Ectodermal cell (in vitro differentiated cells): ENCODE measurements at regions not wholly inside any gene's neighbourhood (a gene's known extent, or its start where the extent isn't known, plus 50 kb on each side); places are given as distances from the start of the nearest gene placed in this dataset.
"Not testable (repeated sequence)": the region's sequence is repeated elsewhere in the genome, so short reads cannot be mapped to it uniquely, and the experiment has no call there.

ENCODE experiments used
- H3K27ac ChIP-seq: 2 replicates; pipeline ENCODE4 v1.7.0; 2013; ENCODE audit warnings: mild to moderate bottlenecking, low read depth, low read length; ENCODE audit not compliant: insufficient read depth, poor library complexity, severe bottlenecking
- H3K27me3 ChIP-seq: 2 replicates; pipeline ENCODE4 v1.7.0; 2013; ENCODE audit warnings: mild to moderate bottlenecking, low read length; ENCODE audit not compliant: insufficient read depth, control insufficient read depth, poor library complexity, severe bottlenecking
- H3K36me3 ChIP-seq: one replicate; pipeline ENCODE4 v1.7.0; 2013; ENCODE audit warnings: low read length; ENCODE audit not compliant: control insufficient read depth, insufficient read depth
- H3K4me1 ChIP-seq: one replicate; pipeline ENCODE4 v1.7.0; 2013; ENCODE audit warnings: low read length; ENCODE audit not compliant: control insufficient read depth, insufficient read depth
- H3K4me3 ChIP-seq: 2 replicates; pipeline ENCODE4 v1.7.0; 2013; ENCODE audit warnings: low read depth, low read length, control low read depth; ENCODE audit not compliant: insufficient read depth
- H3K9me3 ChIP-seq: 2 replicates; pipeline ENCODE4 v1.7.0; 2013; ENCODE audit warnings: mild to moderate bottlenecking, low read length, moderate library complexity; ENCODE audit not compliant: control insufficient read depth
- WGBS, 2 experiments: methylation state at CpG; one replicate each; pipeline ENCODE4 v1.1.7; 2013; ENCODE audit warnings: missing lambda C conversion rate in 2 of 2; 5-methylcytosine and 5-hydroxymethylcytosine counted together

DNA sequence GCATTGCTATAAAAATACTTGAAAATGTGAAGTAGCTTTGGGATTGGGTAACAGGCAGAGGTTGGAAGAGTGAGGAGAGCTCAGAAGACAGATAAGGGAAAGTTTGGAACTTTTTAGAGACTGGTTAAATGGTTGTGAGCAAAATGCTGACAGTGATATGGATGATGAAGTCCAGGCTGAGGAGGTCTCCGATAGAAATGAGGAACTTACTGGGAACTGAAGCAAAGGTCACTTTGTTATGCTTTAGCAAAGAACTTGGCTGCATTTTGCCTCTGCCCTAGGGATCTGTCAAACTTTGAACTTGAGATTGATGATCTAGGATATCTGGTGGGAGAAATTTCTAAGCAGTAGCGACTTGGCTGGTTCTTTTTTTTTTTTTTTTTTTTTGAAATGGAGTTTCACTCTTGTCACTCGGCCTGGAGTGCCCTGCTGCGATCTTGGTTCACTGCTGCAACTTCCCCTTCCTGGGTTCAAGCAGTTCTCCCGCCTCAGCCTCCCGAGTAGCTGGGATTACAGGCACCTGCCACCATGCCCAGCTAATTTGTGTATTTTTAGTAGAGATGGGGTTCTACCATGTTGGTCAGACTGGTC is 998.9 kb downstream of the TLE1 start:
- H3K4me3 ChIP-seq: no peak overlapping the region
- H3K27me3 ChIP-seq: no peaks in the 10 kb centered on the region
- WGBS, 2 experiments: 94 to 95% methylated on average over 6 of the region's 6 CpGs
- H3K4me1 ChIP-seq: no peaks in the 10 kb centered on the region
- H3K27ac ChIP-seq: no peak overlapping the region
- H3K9me3 ChIP-seq: no peaks in the 10 kb centered on the region
- no peaks in the 10 kb centered on the region for H3K36me3 ChIP-seq

DNA sequence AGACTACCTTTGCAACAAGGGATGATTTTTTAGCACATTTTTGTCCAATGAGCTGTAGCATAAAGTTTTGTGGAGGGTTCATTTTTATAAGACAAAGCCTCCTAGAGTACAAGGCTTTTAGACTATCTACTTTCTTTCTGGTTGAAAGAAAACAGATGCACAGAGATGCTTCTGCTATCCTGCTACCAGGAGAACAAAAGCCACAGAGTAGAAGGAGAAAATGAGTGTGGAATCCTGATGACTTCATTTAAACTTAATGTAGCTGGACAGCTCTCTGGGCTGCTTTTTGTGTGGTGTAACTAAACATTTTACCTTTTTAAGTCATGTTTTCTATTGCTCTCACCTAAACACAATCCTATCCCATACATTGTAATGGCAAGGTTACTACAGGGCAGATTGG is 1009.4 kb downstream of the TLE1 start:
- H3K4me3 ChIP-seq: no peak overlapping the region
- H3K4me1 ChIP-seq: no peaks in the 10 kb centered on the region
- H3K36me3 ChIP-seq: no peaks in the 10 kb centered on the region
- H3K27me3 ChIP-seq: no peaks in the 10 kb centered on the region
- H3K9me3 ChIP-seq: no peaks in the 10 kb centered on the region
- H3K27ac ChIP-seq: no peak overlapping the region

DNA sequence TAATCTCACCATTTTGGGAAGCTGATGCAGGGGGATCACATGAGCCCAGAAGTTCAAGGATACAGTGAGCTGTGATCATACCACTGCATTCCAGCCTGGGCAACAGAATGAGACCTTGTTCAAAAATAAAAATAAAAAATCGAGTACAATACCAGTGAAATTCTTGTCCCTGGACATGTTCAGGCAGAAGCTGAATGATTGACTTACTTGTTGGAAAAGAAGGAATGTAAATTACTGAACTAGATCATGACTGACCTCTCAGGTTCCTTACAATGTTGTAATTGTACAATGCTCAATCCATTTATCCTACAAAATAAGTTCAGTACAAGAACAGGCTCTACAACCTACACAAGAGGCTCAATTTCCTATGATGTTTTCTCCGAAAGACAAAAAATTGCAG is 1010.4 kb downstream of the TLE1 start:
- 94 to 95% methylated on average over 2 of the region's 2 CpGs for WGBS, 2 experiments
- H3K27ac ChIP-seq: no peak overlapping the region
- H3K27me3 ChIP-seq: no peaks in the 10 kb centered on the region
- no peaks in the 10 kb centered on the region for H3K4me1 ChIP-seq
- H3K4me3 ChIP-seq: no peak overlapping the region
- no peaks in the 10 kb centered on the region for H3K36me3 ChIP-seq
- no peaks in the 10 kb centered on the region for H3K9me3 ChIP-seq

DNA sequence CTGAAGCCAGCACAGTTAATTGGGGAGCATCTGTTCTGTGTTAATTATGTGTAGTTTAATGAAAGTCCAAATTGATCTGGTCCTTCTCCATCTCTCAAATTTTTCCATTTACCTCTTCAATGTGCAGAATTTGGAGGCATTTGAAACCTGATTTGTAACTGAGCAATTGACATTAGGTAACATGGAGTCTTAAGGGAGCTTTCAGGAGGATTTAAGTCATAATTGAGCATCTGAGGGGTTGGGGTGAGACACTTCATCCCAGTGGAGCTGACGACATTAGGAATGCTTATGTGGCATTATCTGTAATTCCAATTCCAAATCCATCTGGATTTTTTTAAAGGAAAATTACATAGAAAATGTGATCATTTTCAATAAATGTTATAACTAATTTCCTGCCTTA is 1015.9 kb downstream of the TLE1 start:
- 80 to 89% methylated on average over 1 of the region's 1 CpG for WGBS, 2 experiments

DNA sequence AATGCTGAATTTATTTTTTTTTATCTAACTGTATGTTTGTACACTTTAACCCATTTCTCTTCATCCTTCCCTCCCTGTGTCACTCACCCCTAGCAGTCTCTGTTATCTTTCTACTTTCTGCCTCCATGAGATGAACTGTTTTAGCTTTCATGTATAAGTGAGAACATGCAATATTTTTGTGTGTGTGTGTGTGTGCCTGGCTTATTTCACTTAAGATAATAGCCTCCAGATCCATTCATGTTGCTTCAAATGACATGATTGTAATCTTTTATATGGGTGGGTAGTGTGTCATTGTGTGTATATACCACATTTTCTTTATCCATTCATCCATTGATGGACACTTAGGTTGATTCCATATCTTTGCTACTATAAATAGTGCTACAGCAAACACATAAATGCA is 1023.9 kb downstream of the TLE1 start:
- no peak overlapping the region for H3K4me3 ChIP-seq
- no peaks in the 10 kb centered on the region for H3K4me1 ChIP-seq

More for the DNA sequence above, 1015.9 kb downstream of the TLE1 start:
- H3K36me3 ChIP-seq: no peaks in the 10 kb centered on the region
- no peak overlapping the region for H3K27ac ChIP-seq
- no peak overlapping the region for H3K4me3 ChIP-seq
- H3K4me1 ChIP-seq: no peaks in the 10 kb centered on the region
- H3K9me3 ChIP-seq: no peaks in the 10 kb centered on the region
- H3K27me3 ChIP-seq: no peaks in the 10 kb centered on the region

DNA sequence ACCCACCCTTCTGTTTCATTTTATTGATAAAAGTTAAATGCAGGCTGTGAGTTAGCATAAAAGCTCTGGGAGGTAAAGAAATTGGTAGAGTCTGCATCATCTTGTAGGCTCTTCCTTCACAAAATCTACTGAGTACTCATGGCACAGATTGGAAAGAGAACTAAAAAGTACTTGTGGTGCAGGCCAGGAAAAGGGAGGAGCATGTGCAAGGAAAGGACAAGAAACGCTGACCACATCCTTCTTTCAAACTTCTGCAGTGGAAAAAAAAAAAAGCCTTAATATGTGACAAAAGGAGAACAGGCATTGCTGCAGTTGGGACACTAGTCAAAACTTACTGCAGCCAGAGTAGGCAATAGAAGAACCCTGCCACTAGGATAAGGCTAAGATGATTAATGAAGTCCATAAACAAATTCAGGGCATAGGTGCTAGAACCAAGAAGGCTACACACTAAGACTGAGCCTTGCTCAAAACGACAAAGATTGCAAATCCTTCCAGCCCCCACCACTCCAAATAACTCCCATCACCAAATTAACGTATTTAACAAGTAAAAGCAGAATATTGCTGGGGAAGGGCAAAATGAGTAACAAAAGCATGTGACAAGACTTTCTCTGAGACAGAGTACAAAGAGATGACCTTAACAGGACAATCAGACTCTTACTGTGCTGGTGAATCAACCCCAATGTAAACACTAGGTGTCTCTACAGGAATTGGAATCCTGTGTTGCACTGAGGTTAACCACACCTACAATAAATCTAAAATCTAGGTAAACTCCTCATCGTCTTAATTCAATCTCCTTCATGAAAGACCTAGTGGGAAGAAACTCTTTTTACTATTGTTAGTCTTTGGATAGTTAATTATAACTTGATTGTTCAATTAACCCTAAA is 1024.8 kb downstream of the TLE1 start:
- Histone ChIP-seq H3K27me3 (no peaks in the 10 kb centered on the region), H3K36me3 (no peaks in the 10 kb centered on the region), H3K4me1 (no peaks in the 10 kb centered on the region), H3K9me3 (no peaks in the 10 kb centered on the region), H3K4me3 (no peak overlapping the region), H3K27ac (no peak overlapping the region)
- 60 to 82% methylated on average over 2 to 4 of the region's 4 CpGs for WGBS, 2 experiments

More for the DNA sequence above, 1023.9 kb downstream of the TLE1 start:
- no peaks in the 10 kb centered on the region for H3K27me3 ChIP-seq
- H3K36me3 ChIP-seq: no peaks in the 10 kb centered on the region
- H3K9me3 ChIP-seq: no peaks in the 10 kb centered on the region
- no peak overlapping the region for H3K27ac ChIP-seq

DNA sequence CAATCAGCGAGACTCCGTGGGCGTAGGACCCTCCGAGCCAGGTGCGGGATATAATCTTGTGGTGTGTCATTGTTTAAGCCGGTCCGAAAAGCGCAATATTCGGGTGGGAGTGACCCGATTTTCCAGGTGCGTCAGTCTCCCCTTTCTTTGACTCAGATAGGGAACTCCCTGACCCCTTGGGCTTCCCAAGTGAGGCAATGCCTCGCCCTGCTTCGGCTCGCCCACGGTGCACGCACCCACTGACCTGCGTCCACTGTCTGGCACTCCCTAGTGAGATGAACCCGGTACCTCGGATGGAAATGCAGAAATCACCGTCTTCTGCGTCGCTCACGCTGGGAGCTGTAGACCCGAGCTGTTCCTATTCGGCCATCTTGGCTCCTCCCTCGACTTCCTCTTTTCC is 1029.6 kb downstream of the TLE1 start:
- H3K9me3 ChIP-seq, H3K27ac ChIP-seq, H3K27me3 ChIP-seq, H3K4me1 ChIP-seq, H3K4me3 ChIP-seq, H3K36me3 ChIP-seq: not testable (repeated sequence)
- WGBS, 2 experiments: 90 to 93% methylated on average over 26 of the region's 26 CpGs

DNA sequence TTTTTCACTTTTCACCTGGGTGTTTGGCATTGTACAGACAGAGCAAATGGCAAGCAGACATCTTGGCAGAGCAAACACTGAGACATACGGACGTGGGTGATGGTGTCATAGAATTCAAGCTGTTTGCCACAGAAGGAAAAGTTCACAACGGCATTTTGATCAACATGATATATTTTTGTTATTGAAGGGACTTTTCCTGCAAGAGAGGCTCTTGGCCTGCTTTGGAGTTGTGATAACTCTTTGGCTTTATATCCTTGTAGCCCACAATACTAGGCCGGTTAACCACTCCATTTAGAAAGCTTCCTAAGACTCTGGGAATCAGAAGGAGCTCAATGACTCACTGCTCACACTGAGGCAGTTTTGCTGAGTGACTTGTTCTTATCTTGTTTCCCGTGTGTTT is 1038.3 kb downstream of the TLE1 start:
- no peaks in the 10 kb centered on the region for H3K27me3 ChIP-seq
- no peaks in the 10 kb centered on the region for H3K36me3 ChIP-seq
- no peaks in the 10 kb centered on the region for H3K4me1 ChIP-seq
- 90 to 92% methylated on average over 5 of the region's 5 CpGs for WGBS, 2 experiments
- H3K9me3 ChIP-seq: no peaks in the 10 kb centered on the region
- no peak overlapping the region for H3K4me3 ChIP-seq
- H3K27ac ChIP-seq: no peak overlapping the region

DNA sequence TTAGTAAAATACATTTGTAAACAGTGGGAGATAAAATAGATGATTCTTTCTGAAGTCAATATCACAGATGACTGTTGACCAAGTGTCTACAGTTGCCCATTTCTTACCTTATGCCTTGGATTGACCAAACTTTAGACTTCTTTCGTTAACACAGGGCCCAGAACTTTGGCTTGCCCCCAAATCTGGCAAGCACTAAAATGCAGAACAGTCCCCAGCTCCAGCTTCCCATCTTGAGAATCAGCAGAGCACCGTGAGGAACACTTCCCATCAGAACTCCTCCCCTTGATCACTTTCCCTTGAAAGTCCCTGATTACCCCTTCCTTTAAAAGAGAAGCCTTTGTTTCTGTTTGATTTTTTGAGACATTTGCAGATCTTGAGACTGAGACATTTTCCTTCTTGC is 1039.9 kb downstream of the TLE1 start:
- no peaks in the 10 kb centered on the region for H3K4me1 ChIP-seq
- 94 to 95% methylated on average over 2 of the region's 2 CpGs for WGBS, 2 experiments
- H3K27me3 ChIP-seq: no peaks in the 10 kb centered on the region

DNA sequence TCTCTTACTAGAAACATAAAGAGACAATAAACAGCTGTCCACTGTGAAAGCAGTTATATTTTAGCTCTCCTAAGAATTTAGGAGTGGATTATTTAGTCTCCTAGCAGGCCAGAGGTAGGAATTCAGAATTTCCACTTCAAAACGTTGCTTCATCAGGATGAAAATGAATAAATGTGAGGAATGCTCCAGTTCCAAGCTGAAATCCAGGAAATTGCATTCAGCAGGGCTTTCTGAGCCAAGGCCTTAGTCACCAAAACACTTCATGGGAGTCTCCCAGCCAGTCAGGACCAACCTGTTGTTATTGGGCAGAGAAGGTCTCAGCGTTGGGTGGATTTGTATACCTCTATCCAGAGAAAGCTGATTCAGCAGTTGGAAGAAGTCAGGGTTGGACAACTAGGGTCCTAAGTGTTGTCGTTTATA is 1040.3 kb downstream of the TLE1 start:
- no peak overlapping the region for H3K4me3 ChIP-seq
- no peaks in the 10 kb centered on the region for H3K36me3 ChIP-seq
- H3K4me1 ChIP-seq: no peaks in the 10 kb centered on the region
- H3K27ac ChIP-seq: no peak overlapping the region
- H3K27me3 ChIP-seq: no peaks in the 10 kb centered on the region
- 78 to 81% methylated on average over 3 of the region's 3 CpGs for WGBS, 2 experiments
- no peaks in the 10 kb centered on the region for H3K9me3 ChIP-seq

More for the DNA sequence above, 1039.9 kb downstream of the TLE1 start:
- H3K4me3 ChIP-seq: no peak overlapping the region
- H3K9me3 ChIP-seq: no peaks in the 10 kb centered on the region
- H3K36me3 ChIP-seq: no peaks in the 10 kb centered on the region
- H3K27ac ChIP-seq: no peak overlapping the region
